Stimulated activated naive CD8-positive, alpha-beta T cell treated with anti-CD3 and anti-CD28 coated beads, Interleukin-15, amount 100 ng/mL, for 72 hours (primary cell): ENCODE measurements at regions not wholly inside any gene's neighbourhood (a gene's known extent, or its start where the extent isn't known, plus 50 kb on each side); places are given as distances from the start of the nearest gene placed in this dataset.

Source experiments
- ATAC-seq: fragments of 150-1000 bp; cut with Tn5 transposase; 2 replicates; pipeline ENCODE4 v1.10.0; 2021; ENCODE audit warnings: mild to moderate bottlenecking, moderate library complexity
- DNase-seq, 2 donors: peaks; one replicate each; pipeline ENCODE4 v3.0.0; 2021 to 2022
- H3K27ac Mint-ChIP-seq, 2 donors: one replicate each; pipeline ENCODE4 v1.8.0; 2022; ENCODE audit warnings: mild to moderate bottlenecking in 2 of 2, mixed read lengths in 2 of 2, moderate library complexity in 2 of 2
- H3K27me3 Mint-ChIP-seq: one replicate; pipeline ENCODE4 v1.8.0; 2022; ENCODE audit warnings: mixed read lengths
- H3K4me1 Mint-ChIP-seq: one replicate; pipeline ENCODE4 v1.8.0; 2022; ENCODE audit warnings: mild to moderate bottlenecking, mixed read lengths
- H3K4me3 Mint-ChIP-seq, 2 donors: one replicate each; pipeline ENCODE4 v1.8.0; 2022; ENCODE audit warnings: mild to moderate bottlenecking in 2 of 2, mixed read lengths in 2 of 2, moderate library complexity in 1 of 2
- H3K9me3 Mint-ChIP-seq, 2 donors: one replicate each; pipeline ENCODE4 v1.8.0; 2022; ENCODE audit warnings: mixed read lengths in 2 of 2

- Mint-ChIP-seq H3K4me1 (no peaks in the 10 kb centered on the region), H3K4me3 (no peak overlapping the region), H3K9me3 (peaks cover 34 to 48% of the 10 kb centered on the region in 2 donors), H3K27me3 (no peaks in the 10 kb centered on the region), H3K27ac (peak overlapping the region in 1 of 2 donors; percentile 36)
- no peak for ATAC-seq
- no peak for DNase-seq
These were observed 397.7 kb downstream of the DIPK2A start for GRCh38 chr3:144369129-144369879.

- H3K27me3 Mint-ChIP-seq, result no peaks in the 10 kb centered on the region
- H3K4me3 Mint-ChIP-seq, result no peak overlapping the region
- no peak for ATAC-seq
- no peak for DNase-seq
- no peak overlapping the region for H3K27ac Mint-ChIP-seq
- H3K9me3 Mint-ChIP-seq, result peaks cover 24 to 42% of the 10 kb centered on the region in 2 donors
- no peaks in the 10 kb centered on the region for H3K4me1 Mint-ChIP-seq
These were observed 403.5 kb downstream of the DIPK2A start for GRCh38 chr3:144375088-144375487.

GRCh38 chr3:144380849-144381248, 409.2 kb downstream of the DIPK2A start:
- no peak for ATAC-seq
- Mint-ChIP-seq H3K4me1 (no peaks in the 10 kb centered on the region), H3K27me3 (no peaks in the 10 kb centered on the region), H3K27ac (no peak overlapping the region), H3K9me3 (peaks cover 4 to 7% of the 10 kb centered on the region in 2 donors), H3K4me3 (no peak overlapping the region)
- no peak for DNase-seq

- no peak overlapping the region for H3K27ac Mint-ChIP-seq
- no peak for ATAC-seq
- no peak for DNase-seq
- H3K4me3 Mint-ChIP-seq, result no peak overlapping the region
- H3K4me1 Mint-ChIP-seq, result no peaks in the 10 kb centered on the region
- peaks cover 4 to 7% of the 10 kb centered on the region in 2 donors for H3K9me3 Mint-ChIP-seq
- no peaks in the 10 kb centered on the region for H3K27me3 Mint-ChIP-seq
These were observed 410.0 kb downstream of the DIPK2A start for GRCh38 chr3:144381607-144382006.

GRCh38 chr3:144384241-144384979, 412.8 kb downstream of the DIPK2A start:
- DNase-seq, result no peak
- Mint-ChIP-seq H3K9me3 (no peaks in the 10 kb centered on the region), H3K4me3 (no peak overlapping the region), H3K27ac (no peak overlapping the region), H3K4me1 (no peaks in the 10 kb centered on the region), H3K27me3 (no peaks in the 10 kb centered on the region)
- no peak for ATAC-seq

- H3K9me3 Mint-ChIP-seq, result peaks cover 0 to 3% of the 10 kb centered on the region in 2 donors
- no peak overlapping the region for H3K4me3 Mint-ChIP-seq
- ATAC-seq (no peak), DNase-seq (no peak)
- no peaks in the 10 kb centered on the region for H3K4me1 Mint-ChIP-seq
- H3K27ac Mint-ChIP-seq, result no peak overlapping the region
- no peaks in the 10 kb centered on the region for H3K27me3 Mint-ChIP-seq
These were observed 419.2 kb downstream of the DIPK2A start for GRCh38 chr3:144390786-144391185.

- H3K27me3 Mint-ChIP-seq, result no peaks in the 10 kb centered on the region
- H3K9me3 Mint-ChIP-seq, result peaks cover 0 to 3% of the 10 kb centered on the region in 2 donors
- DNase-seq (no peak), ATAC-seq (no peak)
- H3K27ac Mint-ChIP-seq, result no peak overlapping the region
- H3K4me1 Mint-ChIP-seq, result no peaks in the 10 kb centered on the region
- H3K4me3 Mint-ChIP-seq, result no peak overlapping the region
These were observed 419.6 kb downstream of the DIPK2A start for GRCh38 chr3:144391236-144391635.

- Mint-ChIP-seq H3K4me1 (no peaks in the 10 kb centered on the region), H3K27ac (peak overlapping the region in 1 of 2 donors; percentile 20), H3K4me3 (no peak overlapping the region), H3K27me3 (no peaks in the 10 kb centered on the region), H3K9me3 (peaks cover 0 to 7% of the 10 kb centered on the region in 2 donors)
- DNase-seq (no peak), ATAC-seq (no peak)
These were observed 422.4 kb downstream of the DIPK2A start for GRCh38 chr3:144394032-144394431.

GRCh38 chr3:144402430-144402829, 430.8 kb downstream of the DIPK2A start:
- ATAC-seq, result no peak
- Mint-ChIP-seq H3K4me1 (no peaks in the 10 kb centered on the region), H3K27me3 (no peaks in the 10 kb centered on the region), H3K4me3 (no peak overlapping the region), H3K9me3 (peaks cover 23 to 32% of the 10 kb centered on the region in 2 donors), H3K27ac (no peak overlapping the region)
- DNase-seq, result no peak

GRCh38 chr3:144403040-144403457, 431.4 kb downstream of the DIPK2A start:
- no peak for DNase-seq
- no peak overlapping the region for H3K27ac Mint-ChIP-seq
- no peak for ATAC-seq
- H3K9me3 Mint-ChIP-seq, result peaks cover 23 to 32% of the 10 kb centered on the region in 2 donors
- no peaks in the 10 kb centered on the region for H3K4me1 Mint-ChIP-seq
- H3K27me3 Mint-ChIP-seq, result no peaks in the 10 kb centered on the region
- no peak overlapping the region for H3K4me3 Mint-ChIP-seq

- Mint-ChIP-seq H3K27me3 (no peaks in the 10 kb centered on the region), H3K27ac (no peak overlapping the region), H3K4me3 (no peak overlapping the region), H3K4me1 (no peaks in the 10 kb centered on the region), H3K9me3 (peaks cover 14 to 18% of the 10 kb centered on the region in 2 donors)
- no peak for ATAC-seq
- no peak for DNase-seq
These were observed 435.7 kb downstream of the DIPK2A start for GRCh38 chr3:144407335-144407734.

GRCh38 chr3:144409319-144409718, 437.7 kb downstream of the DIPK2A start:
- no peaks in the 10 kb centered on the region for H3K27me3 Mint-ChIP-seq
- no peak for DNase-seq
- no peak overlapping the region for H3K4me3 Mint-ChIP-seq
- peak overlapping the region in 1 of 2 donors; percentile 91 for H3K27ac Mint-ChIP-seq
- ATAC-seq, result no peak
- peaks cover 8 to 14% of the 10 kb centered on the region in 2 donors for H3K9me3 Mint-ChIP-seq
- no peaks in the 10 kb centered on the region for H3K4me1 Mint-ChIP-seq

- H3K4me3 Mint-ChIP-seq, result no peak overlapping the region
- no peak overlapping the region for H3K27ac Mint-ChIP-seq
- peaks cover 8 to 14% of the 10 kb centered on the region in 2 donors for H3K9me3 Mint-ChIP-seq
- DNase-seq (no peak), ATAC-seq (no peak)
- no peaks in the 10 kb centered on the region for H3K4me1 Mint-ChIP-seq
- no peaks in the 10 kb centered on the region for H3K27me3 Mint-ChIP-seq
These were observed 441.4 kb downstream of the DIPK2A start for GRCh38 chr3:144413068-144413467.

- Mint-ChIP-seq H3K27ac (no peak overlapping the region), H3K4me3 (no peak overlapping the region), H3K9me3 (peaks cover 3 to 14% of the 10 kb centered on the region in 2 donors), H3K4me1 (no peaks in the 10 kb centered on the region), H3K27me3 (no peaks in the 10 kb centered on the region)
- DNase-seq (no peak), ATAC-seq (no peak)
These were observed 443.9 kb downstream of the DIPK2A start for GRCh38 chr3:144415492-144415891.

GRCh38 chr3:144424606-144425005, 453.0 kb downstream of the DIPK2A start:
- H3K4me1 Mint-ChIP-seq, result no peaks in the 10 kb centered on the region
- H3K9me3 Mint-ChIP-seq, result no peaks in the 10 kb centered on the region
- H3K27me3 Mint-ChIP-seq, result no peaks in the 10 kb centered on the region
- H3K4me3 Mint-ChIP-seq, result no peak overlapping the region
- DNase-seq (no peak), ATAC-seq (no peak)
- no peak overlapping the region for H3K27ac Mint-ChIP-seq

GRCh38 chr3:144426366-144426765, 454.7 kb downstream of the DIPK2A start:
- H3K27me3 Mint-ChIP-seq, result no peaks in the 10 kb centered on the region
- no peak for DNase-seq
- H3K4me1 Mint-ChIP-seq, result no peaks in the 10 kb centered on the region
- H3K9me3 Mint-ChIP-seq, result no peaks in the 10 kb centered on the region
- no peak overlapping the region for H3K4me3 Mint-ChIP-seq
- ATAC-seq, result no peak
- H3K27ac Mint-ChIP-seq, result no peak overlapping the region
